Heart left ventricle (tissue), 16 donors: ENCODE measurements at regions not wholly inside any gene's neighbourhood (a gene's known extent, or its start where the extent isn't known, plus 50 kb on each side); places are given as distances from the start of the nearest gene placed in this dataset.

Experiments
- ATAC-seq, 4 donors: fragments of 200-7000 bp; cut with Tn5 transposase; one replicate each; pipeline ENCODE4 v1.9.1; 2020 to 2022; ENCODE audit warnings: moderate library complexity in 4 of 4, mild to moderate bottlenecking in 3 of 4, moderate number of reproducible peaks in 1 of 4
- DNase-seq, 5 donors: peaks; one replicate each; pipeline ENCODE4 v3.0.0-alpha.2; 2020
- H3K27ac ChIP-seq, 12 donors: fragments of 200-600 bp; sonication (generic) in 4 of 12; one replicate each; pipeline versions ENCODE4 v1.5.0 to v1.8.0; 2016 to 2022; ENCODE audit warnings: mild to moderate bottlenecking in 2 of 12
- H3K27me3 ChIP-seq, 9 donors: fragments of 200-600 bp; sonication (generic) in 2 of 9; one replicate each; pipeline versions ENCODE4 v1.5.1 to v1.8.0; 2016 to 2022; ENCODE audit warnings: mild to moderate bottlenecking in 3 of 9
- H3K36me3 ChIP-seq, 9 donors: fragments of 200-600 bp; sonication (generic) in 2 of 9; one replicate each; pipeline versions ENCODE4 v1.5.0 to v1.8.0; 2018 to 2022; ENCODE audit warnings: mild to moderate bottlenecking in 2 of 9
- H3K4me1 ChIP-seq, 12 donors: fragments of 200-600 bp; sonication (generic) in 4 of 12; one replicate each; pipeline versions ENCODE4 v1.5.0 to v1.8.0; 2016 to 2022; ENCODE audit warnings: mild to moderate bottlenecking in 3 of 12
- H3K4me3 ChIP-seq, 12 donors: fragments of 200-600 bp; sonication (generic) in 4 of 12; one replicate each; pipeline versions ENCODE4 v1.5.0 to v1.8.0; 2017 to 2022; ENCODE audit warnings: mild to moderate bottlenecking in 9 of 12, moderate library complexity in 4 of 12
- H3K9me3 ChIP-seq, 12 donors: fragments of 200-600 bp; sonication (generic) in 4 of 12; one replicate each; pipeline versions ENCODE4 v1.5.0 to v1.8.0; 2016 to 2022; ENCODE audit warnings: mild to moderate bottlenecking in 1 of 12
- CTCF ChIP-seq, 12 donors: fragments of 200-600 bp; sonication (generic) in 4 of 12; IDR thresholded peaks; one replicate each; pipeline versions ENCODE4 v1.5.0 to v1.8.0; 2018 to 2022; ENCODE audit warnings: antibody characterized with exemption in 12 of 12, mild to moderate bottlenecking in 5 of 12
- POLR2A ChIP-seq, 2 donors: fragments of 450-650 bp; IDR thresholded peaks; one replicate each; pipeline ENCODE4 v1.6.1; 2017; ENCODE audit warnings: antibody characterized with exemption in 2 of 2, mild to moderate bottlenecking in 2 of 2, moderate library complexity in 2 of 2
- WGBS, 4 donors: extraction: QIAGEN DNeasy Blood & Tissue Kit in 2 of 4; methylation state at CpG; one replicate each; pipeline versions ENCODE4 v1.1.5 to v1.1.7; 2013 to 2018; 5-methylcytosine and 5-hydroxymethylcytosine counted together
- intact Hi-C, 10 donors: fragments of 100-400 bp; cut with DNase I; formaldehyde crosslinking; loops; one replicate each; pipeline versions ENCODE4 v1.11.1 to v1.14.2; 2022
- donor health status: ischemic (EF 13 %, LVEDD 7.1; RV severe dilation, severe dysfunction).
- donor health status: healthy with polysubstance abuse.
- donor health status: DM: no; HTN: yes; CAD: no.
- donor health status: DM: no; HTN: no; CAD: no.
- donor health status: ischemic (EF 25% LVEDD 6.9; RV normal size, moderate dysfunction).
- donor health status: ischemic (EF 25% LVEDD 5.7; RV mildly dilated, moderate dysfunction).
- donor health status: healthy.
- donor health status: DM: yes; HTN: yes; CAD: no.
- donor health status: ischemic (EF 35%, LVEDD 5.7; RV mildly dilated, moderate dysfunction).
- donor health status: nonischemic (EF 11% LVEDD 7.7; RV severe dilation, severe dysfunction).
- donor health status: DM: yes; HTN: yes; CAD: no.
- donor health status: PGD.
- donor health status: ischemic (EF 29% LVEDD 5.4; RV normal size, mild dysfunction).
- donor health status: nonischemic (EF 23%, LVEDD 6.1; RV moderate dilation, normal function).

GRCh38 chr5:4991925-4992324 lies 148.2 kb upstream of the ADAMTS16 start:
- Histone ChIP-seq H3K27ac (no peak overlapping the region), H3K4me3 (no peak overlapping the region), H3K27me3 (no peaks in the 10 kb centered on the region), H3K4me1 (no peaks in the 10 kb centered on the region), H3K36me3 (no peaks in the 10 kb centered on the region), H3K9me3 (peaks cover 0 to 3% (median 0%) of the 10 kb centered on the region in 12 donors)
- DNase-seq (no peak), ATAC-seq (no peak)
- intact Hi-C loops, result no loop called here
- WGBS, 4 donors, result 71 to 79% (median 75%) methylated on average over 1 of the region's 1 CpG
- TF ChIP-seq CTCF (IDR thresholded peaks at IDR 0.05) (no peak), POLR2A (IDR thresholded peaks at IDR 0.05) (no peak)

DNA sequence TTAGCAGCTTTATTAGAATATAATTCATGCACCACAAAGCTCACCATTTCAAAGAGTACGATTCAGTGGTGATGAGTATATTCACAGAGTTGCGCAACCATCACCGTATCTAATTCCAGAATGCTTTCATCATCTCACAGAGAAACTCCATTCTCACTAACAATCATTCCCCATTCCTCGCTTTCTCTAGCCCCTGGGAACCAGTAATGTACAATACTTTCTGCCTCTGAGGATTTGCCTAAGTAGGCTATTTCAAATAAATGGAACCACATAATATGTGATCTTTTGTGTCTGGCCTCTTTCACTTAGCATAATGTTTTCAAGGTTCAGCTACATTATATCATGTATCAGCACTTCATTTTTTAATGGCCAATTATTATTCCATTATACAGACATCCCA lies 145.1 kb upstream of the ADAMTS16 start:
- DNase-seq, result no peak
- ATAC-seq, result no peak

GRCh38 chr5:5005353-5005752 lies 134.8 kb upstream of the ADAMTS16 start:
- ATAC-seq, result no peak
- no peak for DNase-seq
- WGBS, 4 donors, result 68 to 79% (median 74%) methylated on average over 3 of the region's 3 CpGs
- Histone ChIP-seq H3K4me3 (no peak overlapping the region), H3K27me3 (no peaks in the 10 kb centered on the region), H3K4me1 (no peaks in the 10 kb centered on the region), H3K9me3 (peaks cover 0 to 12% (median 0%) of the 10 kb centered on the region in 12 donors), H3K36me3 (no peaks in the 10 kb centered on the region), H3K27ac (no peak overlapping the region)
- TF ChIP-seq POLR2A (IDR thresholded peaks at IDR 0.05), result no peak
- TF ChIP-seq CTCF (IDR thresholded peaks at IDR 0.05), result no peak
- intact Hi-C loops, result no loop called here

More for the DNA sequence above, 145.1 kb upstream of the ADAMTS16 start:
- H3K4me1 ChIP-seq, result no peaks in the 10 kb centered on the region
- no peaks in the 10 kb centered on the region for H3K36me3 ChIP-seq
- 67 to 75% (median 71%) methylated on average over 4 of the region's 4 CpGs for WGBS, 4 donors
- H3K27ac ChIP-seq, result no peak overlapping the region
- TF ChIP-seq CTCF (IDR thresholded peaks at IDR 0.05), result no peak
- intact Hi-C loops, result no loop called here
- H3K9me3 ChIP-seq, result peaks cover 0 to 3% (median 0%) of the 10 kb centered on the region in 12 donors
- no peak overlapping the region for H3K4me3 ChIP-seq
- H3K27me3 ChIP-seq, result peaks cover 0 to 2% (median 0%) of the 10 kb centered on the region in 9 donors

DNA sequence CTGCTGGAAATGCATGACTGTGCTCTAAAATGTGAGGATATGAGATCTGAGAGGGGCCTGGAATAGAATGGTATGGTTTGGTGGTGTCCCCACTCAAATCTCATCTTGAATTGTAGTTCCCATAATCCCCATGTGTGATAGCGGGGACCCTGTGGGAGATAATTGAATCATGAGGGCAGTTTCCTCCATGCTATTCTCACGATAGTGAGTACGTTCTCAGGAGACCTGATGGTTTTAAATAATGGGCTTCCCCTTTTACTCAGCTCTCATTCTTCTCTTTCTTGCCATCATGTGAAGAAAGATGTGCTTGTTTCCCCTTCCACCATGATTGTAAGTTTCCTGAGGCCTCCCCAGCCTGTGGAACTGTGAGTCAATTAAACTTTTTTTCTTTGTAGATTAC lies 133.6 kb upstream of the ADAMTS16 start:
- ATAC-seq (no peak), DNase-seq (no peak)
- intact Hi-C loops, result no loop called here
- Histone ChIP-seq H3K9me3 (peaks cover 0 to 12% (median 0%) of the 10 kb centered on the region in 12 donors), H3K4me1 (no peaks in the 10 kb centered on the region), H3K36me3 (no peaks in the 10 kb centered on the region), H3K4me3 (no peak overlapping the region), H3K27ac (no peak overlapping the region), H3K27me3 (no peaks in the 10 kb centered on the region)
- WGBS, 4 donors, result 57 to 78% (median 71%) methylated on average over 3 of the region's 3 CpGs
- TF ChIP-seq CTCF (IDR thresholded peaks at IDR 0.05) (no peak), POLR2A (IDR thresholded peaks at IDR 0.05) (no peak)
